Psoas muscle (tissue), 7 donors: ENCODE measurements at regions not wholly inside any gene's neighbourhood (a gene's known extent, or its start where the extent isn't known, plus 50 kb on each side); places are given as distances from the start of the nearest gene placed in this dataset.

Experiments
- ATAC-seq, 4 donors: fragments of 200-7000 bp; cut with Tn5 transposase; one replicate each; pipeline ENCODE4 v1.9.1; 2020; ENCODE audit warnings: moderate library complexity in 3 of 4, mild to moderate bottlenecking in 2 of 4
- DNase-seq, 2 donors: peaks; one replicate each; pipeline ENCODE4 v3.0.0-alpha.2; 2020
- H3K27ac ChIP-seq: fragments of 200-600 bp; one replicate; pipeline ENCODE4 v1.8.0; 2022
- H3K27me3 ChIP-seq, 3 donors: fragments of 200-600 bp in 1 of 3; one replicate each; pipeline versions ENCODE4 v1.6.1 to v1.8.0; 2013 to 2022; ENCODE audit warnings: low read length in 2 of 3, mild to moderate bottlenecking in 2 of 3, moderate library complexity in 1 of 3; ENCODE audit not compliant: insufficient read depth in 3 of 3
- H3K36me3 ChIP-seq, 2 donors: fragments of 200-600 bp in 1 of 2; one replicate each; pipeline versions ENCODE4 v1.6.1 to v1.8.0; 2013 to 2022; ENCODE audit warnings: low read depth in 1 of 2, mild to moderate bottlenecking in 1 of 2, moderate library complexity in 1 of 2; ENCODE audit not compliant: insufficient read depth in 1 of 2
- H3K4me1 ChIP-seq: fragments of 200-600 bp; one replicate; pipeline ENCODE4 v1.8.0; 2022
- H3K4me3 ChIP-seq: fragments of 200-600 bp; one replicate; pipeline ENCODE4 v1.8.0; 2022; ENCODE audit warnings: mild to moderate bottlenecking
- H3K9me3 ChIP-seq: fragments of 200-600 bp; one replicate; pipeline ENCODE4 v1.8.0; 2022
- WGBS, 3 donors: extraction: QIAGEN DNeasy Blood & Tissue Kit; methylation state at CpG; one replicate each; pipeline versions ENCODE4 v1.1.6 to v1.1.7; 2013; 5-methylcytosine and 5-hydroxymethylcytosine counted together
- intact Hi-C, 2 donors: fragments of 100-400 bp; cut with DNase I; formaldehyde crosslinking; loops; one replicate each; pipeline versions ENCODE4 v1.11.0 to v1.14.2; 2022
- TF ChIP-seq, protein P1 (sequence below): fragments of 200-600 bp; IDR thresholded peaks from one replicate; pipeline ENCODE4 v1.8.0; 2022; ENCODE audit warnings: antibody characterized with exemption
- donor health status: healthy with polysubstance abuse.
- donor health status: DM: no; HTN: no; CAD: no; lungs with moderate emphysema.
- donor health status: Bipolar disorder and iron deficiency.
- donor health status: healthy.
- donor health status: DM: yes; HTN: yes; CAD: no.
- donor health status: DM: no; HTN: no; CAD: no.
- donor health status: DM: yes; HTN: yes; CAD: no.

DNA sequence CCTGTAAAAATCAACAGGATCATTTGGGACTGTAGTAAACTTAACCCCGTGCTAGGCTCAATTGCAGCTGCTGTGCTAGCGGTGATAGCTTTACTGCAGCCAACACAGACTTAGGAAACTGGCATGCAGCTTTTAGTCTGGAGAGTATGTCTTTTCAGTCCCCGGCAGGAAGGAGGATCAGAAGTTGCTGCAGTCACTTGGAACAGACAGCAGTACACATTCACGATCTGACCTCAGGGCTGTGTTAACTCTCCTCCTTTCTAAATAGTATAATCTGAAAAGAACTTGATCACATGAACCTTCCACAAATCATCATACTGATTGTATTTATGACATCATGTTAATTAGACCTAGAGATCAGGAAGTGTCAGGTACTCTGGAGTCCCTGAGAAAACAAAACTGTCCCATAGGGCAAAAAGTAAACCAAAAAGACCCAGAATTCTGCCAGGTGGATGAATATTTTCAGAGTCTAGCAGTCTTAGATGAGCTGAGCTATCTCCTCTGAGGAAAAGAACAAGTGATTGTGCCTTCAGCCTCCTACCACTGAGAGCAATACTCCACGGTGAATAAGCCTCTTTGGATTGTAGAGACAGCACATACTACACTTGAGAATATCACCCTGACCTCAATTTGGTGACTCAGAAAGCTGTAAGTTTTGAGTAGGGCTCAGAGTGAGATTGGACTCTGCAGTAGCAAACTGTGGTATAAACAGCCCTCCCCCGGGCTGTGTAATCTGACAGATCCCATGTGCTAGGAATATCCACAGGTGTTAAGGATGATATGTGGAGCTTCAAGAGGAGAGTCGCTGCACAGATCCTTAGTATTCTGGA is 181.0 kb upstream of the GPR12 start:
- H3K27ac ChIP-seq: no peak overlapping the region
- no peaks in the 10 kb centered on the region for H3K36me3 ChIP-seq
- 30 to 40% (median 34%) methylated on average over 7 of the region's 7 CpGs for WGBS, 3 donors
- ATAC-seq (no peak), DNase-seq (no peak)
- TF ChIP-seq, protein P1, sequence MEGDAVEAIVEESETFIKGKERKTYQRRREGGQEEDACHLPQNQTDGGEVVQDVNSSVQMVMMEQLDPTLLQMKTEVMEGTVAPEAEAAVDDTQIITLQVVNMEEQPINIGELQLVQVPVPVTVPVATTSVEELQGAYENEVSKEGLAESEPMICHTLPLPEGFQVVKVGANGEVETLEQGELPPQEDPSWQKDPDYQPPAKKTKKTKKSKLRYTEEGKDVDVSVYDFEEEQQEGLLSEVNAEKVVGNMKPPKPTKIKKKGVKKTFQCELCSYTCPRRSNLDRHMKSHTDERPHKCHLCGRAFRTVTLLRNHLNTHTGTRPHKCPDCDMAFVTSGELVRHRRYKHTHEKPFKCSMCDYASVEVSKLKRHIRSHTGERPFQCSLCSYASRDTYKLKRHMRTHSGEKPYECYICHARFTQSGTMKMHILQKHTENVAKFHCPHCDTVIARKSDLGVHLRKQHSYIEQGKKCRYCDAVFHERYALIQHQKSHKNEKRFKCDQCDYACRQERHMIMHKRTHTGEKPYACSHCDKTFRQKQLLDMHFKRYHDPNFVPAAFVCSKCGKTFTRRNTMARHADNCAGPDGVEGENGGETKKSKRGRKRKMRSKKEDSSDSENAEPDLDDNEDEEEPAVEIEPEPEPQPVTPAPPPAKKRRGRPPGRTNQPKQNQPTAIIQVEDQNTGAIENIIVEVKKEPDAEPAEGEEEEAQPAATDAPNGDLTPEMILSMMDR: no peak
- H3K9me3 ChIP-seq: no peaks in the 10 kb centered on the region
- H3K4me3 ChIP-seq: no peak overlapping the region
- peaks cover 0 to 4% (median 0%) of the 10 kb centered on the region in 3 donors for H3K27me3 ChIP-seq
- no peaks in the 10 kb centered on the region for H3K4me1 ChIP-seq
- intact Hi-C loops: no loop called here

- DNase-seq: no peak
- TF ChIP-seq, protein P1: no peak
Measured at GRCh38 chr13:26934096-26934495, 173.5 kb upstream of the GPR12 start.

GRCh38 chr13:26932465-26932864 is 171.9 kb upstream of the GPR12 start:
- no peaks in the 10 kb centered on the region for H3K9me3 ChIP-seq
- no peak for ATAC-seq
- H3K27me3 ChIP-seq: no peaks in the 10 kb centered on the region
- H3K4me1 ChIP-seq: no peaks in the 10 kb centered on the region
- no peak for DNase-seq
- H3K4me3 ChIP-seq: no peak overlapping the region
- TF ChIP-seq, protein P1: no peak
- no peak overlapping the region for H3K27ac ChIP-seq
- no peaks in the 10 kb centered on the region for H3K36me3 ChIP-seq
- intact Hi-C loops: loop anchor here (5.0 to 10.0 kb wide), 2 partner anchors 225 to 228 kb away; no protein-coding TSS in a partner anchor
- 66 to 81% (median 80%) methylated on average over 5 of the region's 5 CpGs for WGBS, 3 donors

More at GRCh38 chr13:26934096-26934495, 173.5 kb upstream of the GPR12 start:
- intact Hi-C loops: loop anchor here (5.0 to 10.0 kb wide), 2 partner anchors 227 to 229 kb away; no protein-coding TSS in a partner anchor
- no peak overlapping the region for H3K4me3 ChIP-seq
- WGBS, 3 donors: 71 to 75% (median 72%) methylated on average over 7 of the region's 7 CpGs
- ATAC-seq: no peak
- H3K36me3 ChIP-seq: no peaks in the 10 kb centered on the region
- no peaks in the 10 kb centered on the region for H3K4me1 ChIP-seq
- no peaks in the 10 kb centered on the region for H3K9me3 ChIP-seq
- H3K27ac ChIP-seq: no peak overlapping the region
- H3K27me3 ChIP-seq: no peaks in the 10 kb centered on the region

- DNase-seq (peak; percentile 56 to 72), ATAC-seq (peak in 2 of 4 donors; percentile 60 to 71)
- no peak overlapping the region for H3K27ac ChIP-seq
- no peaks in the 10 kb centered on the region for H3K4me1 ChIP-seq
- H3K4me3 ChIP-seq: no peak overlapping the region
- H3K27me3 ChIP-seq: no peaks in the 10 kb centered on the region
- 12 to 14% (median 13%) methylated on average over 21 of the region's 21 CpGs for WGBS, 3 donors
- no peaks in the 10 kb centered on the region for H3K9me3 ChIP-seq
- no peaks in the 10 kb centered on the region for H3K36me3 ChIP-seq
- TF ChIP-seq, protein P1: peak; percentile 93
- intact Hi-C loops: loop anchor here (5.0 to 10.0 kb wide), 2 partner anchors 223 to 225 kb away; no protein-coding TSS in a partner anchor
Measured at GRCh38 chr13:26929971-26930730, 169.6 kb upstream of the GPR12 start.
